WTC11 (cell line): ENCODE measurements at regions not wholly inside any gene's neighbourhood (a gene's known extent, or its start where the extent isn't known, plus 50 kb on each side); places are given as distances from the start of the nearest gene placed in this dataset.

Source experiments
- ATAC-seq: fragments of 200-7000 bp; cut with Tn5 transposase; 2 replicates; pipeline ENCODE4 v1.10.0; 2021; ENCODE audit warnings: mild to moderate bottlenecking, moderate library complexity
- CTCF ChIA-PET: fragments of 300-600 bp; sonication (Branson Sonifier 250); formaldehyde crosslinking; loops from one replicate; lab custom pipeline; 2021; ENCODE audit warnings: antibody characterized with exemption; lab: Charles Lee
- POLR2A ChIA-PET: fragments of 350-600 bp; sonication (Branson Sonifier 250); formaldehyde crosslinking; loops from one replicate; lab custom pipeline; 2021; ENCODE audit warnings: antibody characterized with exemption; lab: Charles Lee
- DNase-seq: peaks from one replicate; pipeline ENCODE4 v3.0.0; 2021; ENCODE audit warnings: low spot score
- H3K27ac Mint-ChIP-seq: 2 replicates; pipeline ENCODE4 v1.8.0; 2021; ENCODE audit warnings: mixed read lengths
- H3K27me3 Mint-ChIP-seq: 2 replicates; pipeline ENCODE4 v1.8.0; 2021; ENCODE audit warnings: low read depth, mild to moderate bottlenecking, moderate library complexity, mixed read lengths
- H3K36me3 Mint-ChIP-seq: 2 replicates; pipeline ENCODE4 v1.8.0; 2021; ENCODE audit warnings: mixed read lengths
- H3K4me1 Mint-ChIP-seq: 2 replicates; pipeline ENCODE4 v1.8.0; 2022; ENCODE audit warnings: mixed read lengths
- H3K4me3 Mint-ChIP-seq: 2 replicates; pipeline ENCODE4 v1.8.0; 2021; ENCODE audit warnings: mild to moderate bottlenecking, moderate library complexity, mixed read lengths
- H3K9me3 Mint-ChIP-seq: 2 replicates; pipeline ENCODE4 v1.8.0; 2021; ENCODE audit warnings: mixed read lengths
- AR ChIP-seq: fragments of 250-450 bp; sonication (Bioruptor Pico); IDR thresholded peaks from 2 replicates; pipeline ENCODE4 v1.9.0; 2021; ENCODE audit warnings: mild to moderate bottlenecking
- ATF3 ChIP-seq: sonication (generic); formaldehyde crosslinking; conservative IDR thresholded peaks from 2 replicates; pipeline ENCODE4 v1.8.1; 2022; ENCODE audit warnings: mild to moderate bottlenecking, missing genetic modification reagents
- CBFB ChIP-seq: sonication (generic); formaldehyde crosslinking; IDR thresholded peaks from 2 replicates; pipeline ENCODE4 v1.8.1; 2022; ENCODE audit warnings: mild to moderate bottlenecking, low read depth, missing genetic modification reagents
- E2F1 ChIP-seq: sonication (generic); formaldehyde crosslinking; IDR thresholded peaks from 2 replicates; pipeline ENCODE4 v1.8.0; 2022; ENCODE audit warnings: mild to moderate bottlenecking, missing genetic modification reagents
- EMX1 ChIP-seq: fragments of 250-450 bp; sonication (Bioruptor Pico); IDR thresholded peaks from 2 replicates; pipeline ENCODE4 v1.8.0; 2021; ENCODE audit warnings: mild to moderate bottlenecking
- FOXJ3 ChIP-seq: sonication (generic); formaldehyde crosslinking; IDR thresholded peaks from 2 replicates; pipeline ENCODE4 v1.9.0; 2021; ENCODE audit warnings: missing genetic modification reagents, mild to moderate bottlenecking, borderline replicate concordance
- FOXP1 ChIP-seq: sonication (generic); formaldehyde crosslinking; IDR thresholded peaks from 2 replicates; pipeline ENCODE4 v1.8.0; 2022; ENCODE audit warnings: missing genetic modification reagents, mild to moderate bottlenecking, moderate library complexity, borderline replicate concordance
- HMGXB4 ChIP-seq: sonication (generic); formaldehyde crosslinking; IDR thresholded peaks from 2 replicates; pipeline ENCODE4 v1.8.1; 2023; ENCODE audit warnings: mild to moderate bottlenecking, moderate library complexity, missing genetic modification reagents
- IRF2 ChIP-seq: sonication (generic); formaldehyde crosslinking; IDR thresholded peaks from 2 replicates; pipeline ENCODE4 v1.8.0; 2022; ENCODE audit warnings: low read depth, missing genetic modification reagents, borderline replicate concordance
- JAZF1 ChIP-seq: fragments of 250-450 bp; sonication (Bioruptor Pico); IDR thresholded peaks from 2 replicates; pipeline ENCODE4 v1.9.0; 2021; ENCODE audit warnings: moderate library complexity, mild to moderate bottlenecking, inconsistent platforms
- MAX ChIP-seq: sonication (generic); formaldehyde crosslinking; IDR thresholded peaks from 2 replicates; pipeline ENCODE4 v1.8.0; 2022; ENCODE audit warnings: mild to moderate bottlenecking, missing genetic modification reagents
- MXD4 ChIP-seq: fragments of 250-450 bp; sonication (Bioruptor Pico); IDR thresholded peaks from 2 replicates; pipeline ENCODE4 v1.8.0; 2021; ENCODE audit warnings: mild to moderate bottlenecking, moderate library complexity, borderline replicate concordance
- PRDM15 ChIP-seq: sonication (generic); formaldehyde crosslinking; IDR thresholded peaks from 2 replicates; pipeline ENCODE4 v1.8.0; 2022; ENCODE audit warnings: missing genetic modification reagents
- USF2 ChIP-seq: sonication (generic); formaldehyde crosslinking; IDR thresholded peaks from 2 replicates; pipeline ENCODE4 v1.8.1; 2023; ENCODE audit warnings: mild to moderate bottlenecking, missing genetic modification reagents, moderate library complexity
- ZBTB21 ChIP-seq: sonication (generic); formaldehyde crosslinking; IDR thresholded peaks from 2 replicates; pipeline ENCODE4 v1.8.1; 2023; ENCODE audit warnings: mild to moderate bottlenecking, missing genetic modification reagents, borderline replicate concordance
- ZNF532 ChIP-seq: fragments of 250-450 bp; sonication (Bioruptor Pico); IDR thresholded peaks from 2 replicates; pipeline ENCODE4 v1.9.0; 2021; ENCODE audit warnings: mild to moderate bottlenecking, borderline replicate concordance

GRCh38 chr6:163759542-163759941 lies 345.0 kb downstream of the QKI start:
- peaks cover 21% of the 10 kb centered on the region for H3K9me3 Mint-ChIP-seq
- H3K36me3 Mint-ChIP-seq: peaks cover 6% of the 10 kb centered on the region
- DNase-seq (no peak), ATAC-seq (no peak)
- H3K4me3 Mint-ChIP-seq: no peak overlapping the region
- H3K27ac Mint-ChIP-seq: no peak overlapping the region
- ChIA-PET CTCF (no interaction called here), POLR2A (no interaction called here)
- H3K4me1 Mint-ChIP-seq: peaks cover 28% of the 10 kb centered on the region
- no peaks in the 10 kb centered on the region for H3K27me3 Mint-ChIP-seq
- TF ChIP-seq CBFB (CRISPR knock-in tag) (no peak), MAX (CRISPR knock-in tag) (no peak), JAZF1 (CRISPR knock-in tag) (no peak), FOXJ3 (CRISPR knock-in tag) (no peak), EMX1 (CRISPR knock-in tag) (no peak), ZBTB21 (CRISPR knock-in tag) (no peak), IRF2 (no peak), FOXP1 (CRISPR knock-in tag) (no peak), AR (no peak), HMGXB4 (CRISPR knock-in tag) (no peak), USF2 (no peak), ZNF532 (CRISPR knock-in tag) (no peak), ATF3 (CRISPR knock-in tag) (no peak), MXD4 (CRISPR knock-in tag) (no peak), E2F1 (CRISPR knock-in tag) (no peak), PRDM15 (CRISPR knock-in tag) (no peak)
